SK-N-SH (cell line): ENCODE measurements at regions not wholly inside any gene's neighbourhood (a gene's known extent, or its start where the extent isn't known, plus 50 kb on each side); places are given as distances from the start of the nearest gene placed in this dataset.

Source experiments
- CTCF ChIA-PET: fragments of 300-600, 350-600 bp; formaldehyde crosslinking; extraction: SDS; loops from one replicate; lab custom pipeline; 2021; lab: Yijun Ruan, JAX
- POLR2A ChIA-PET: fragments of 350-600 bp; sonication (Branson Sonifier 250); formaldehyde crosslinking; extraction: SDS; loops from one replicate; lab custom pipeline; 2020; ENCODE audit warnings: antibody characterized with exemption, inconsistent platforms; lab: Yijun Ruan, JAX
- DNase-seq: peaks from one replicate; pipeline ENCODE4 v3.0.0; 2012
- H2AFZ ChIP-seq: fragments of 200-600 bp; sonication (generic); 2 replicates; pipeline ENCODE4 v1.8.1; 2016; ENCODE audit warnings: antibody characterized with exemption, mild to moderate bottlenecking, low read depth
- H3F3A ChIP-seq: fragments of 200-600 bp; sonication (generic); replicated peaks from 2 replicates; pipeline ENCODE3; 2016; ENCODE audit warnings: antibody characterized with exemption, mild to moderate bottlenecking; ENCODE audit not compliant: insufficient read depth
- H3K27ac ChIP-seq, 2 experiments: fragments of 200-500 bp in 1 of 2; fragments of 200-600 bp in 1 of 2; sonication (Bioruptor generic) in 1 of 2; sonication (generic), shearing (Covaris generic) in 1 of 2; 2 replicates each; pipeline versions ENCODE4 v1.5.1 to v1.6.1; 2014 to 2016; ENCODE audit warnings: low read depth in 2 of 2, inconsistent platforms in 1 of 2, low read length in 1 of 2, mild to moderate bottlenecking in 1 of 2, mixed read lengths in 1 of 2
- H3K27me3 ChIP-seq: fragments of 200-600 bp; sonication (generic), shearing (Covaris generic); 2 replicates; pipeline ENCODE4 v1.6.1; 2016; ENCODE audit warnings: mixed run types; ENCODE audit not compliant: insufficient read depth
- H3K36me3 ChIP-seq, 2 experiments: fragments of 200-500 bp in 1 of 2; fragments of 200-600 bp in 1 of 2; sonication (Bioruptor generic) in 1 of 2; sonication (generic) in 1 of 2; replicated peaks in 1 of 2; 2 replicates each; pipeline versions ENCODE3 to v1.5.1; 2014 to 2016; ENCODE audit warnings: low read length in 1 of 2, mild to moderate bottlenecking in 1 of 2; ENCODE audit not compliant: insufficient read depth in 2 of 2, control insufficient read depth in 1 of 2
- H3K4me1 ChIP-seq, 2 experiments: fragments of 200-500 bp in 1 of 2; fragments of 200-600 bp in 1 of 2; sonication (Bioruptor generic) in 1 of 2; sonication (generic), shearing (Covaris generic) in 1 of 2; 2 replicates each; pipeline versions ENCODE4 v1.5.1 to v1.6.1; 2014 to 2016; ENCODE audit warnings: low read depth in 1 of 2, low read length in 1 of 2, mixed run types in 1 of 2; ENCODE audit not compliant: insufficient read depth in 2 of 2, control insufficient read depth in 1 of 2
- H3K4me2 ChIP-seq: fragments of 200-600 bp; sonication (generic), shearing (Covaris generic); 2 replicates; pipeline ENCODE4 v1.6.1; 2017; ENCODE audit warnings: mixed run types
- H3K4me3 ChIP-seq, 2 experiments: fragments of 200-500 bp in 1 of 2; fragments of 200-600 bp in 1 of 2; sonication (Bioruptor generic) in 1 of 2; sonication (generic), shearing (Covaris generic) in 1 of 2; 2 replicates each; pipeline versions ENCODE4 v1.5.1 to v1.8.1; 2014 to 2016; ENCODE audit warnings: low read depth in 2 of 2, inconsistent platforms in 1 of 2, low read length in 1 of 2, mild to moderate bottlenecking in 1 of 2, mixed read lengths in 1 of 2, moderate library complexity in 1 of 2
- H3K79me2 ChIP-seq: fragments of 200-600 bp; sonication (generic); 2 replicates; pipeline ENCODE4 v1.8.1; 2017; ENCODE audit warnings: mild to moderate bottlenecking; ENCODE audit not compliant: insufficient read depth
- H3K9ac ChIP-seq: fragments of 200-600 bp; sonication (generic); 2 replicates; pipeline ENCODE4 v1.6.1; 2017; ENCODE audit warnings: mixed run types
- H3K9me2 ChIP-seq: fragments of 200-600 bp; sonication (generic); 2 replicates; pipeline ENCODE4 v1.6.1; 2017; ENCODE audit warnings: mixed run types
- H3K9me3 ChIP-seq: fragments of 200-600 bp; sonication (generic); 2 replicates; pipeline ENCODE4 v1.6.1; 2017; ENCODE audit warnings: mixed run types, mild to moderate bottlenecking, moderate library complexity
- H4K20me1 ChIP-seq: fragments of 200-600 bp; sonication (generic); 2 replicates; pipeline ENCODE4 v1.6.1; 2017; ENCODE audit warnings: mild to moderate bottlenecking, mixed run types; ENCODE audit not compliant: insufficient read depth
- CHD2 ChIP-seq: fragments of 150-350 bp; IDR thresholded peaks from 2 replicates; pipeline ENCODE4 v1.6.1; 2018; ENCODE audit warnings: low read length; ENCODE audit not compliant: partially characterized antibody
- EZH2phosphoT487 ChIP-seq: fragments of 200-600 bp; sonication (generic); IDR thresholded peaks from 2 replicates; pipeline ENCODE4 v1.6.1; 2017; ENCODE audit warnings: low read depth, mixed run types, mild to moderate bottlenecking, antibody characterized with exemption, moderate library complexity, borderline replicate concordance
- FOXJ3 ChIP-seq: sonication (generic); formaldehyde crosslinking; IDR thresholded peaks from 2 replicates; pipeline ENCODE4 v1.5.1; 2020; ENCODE audit warnings: mild to moderate bottlenecking, missing genetic modification reagents
- JUND ChIP-seq: IDR thresholded peaks from 2 replicates; pipeline ENCODE4 v1.4.0; 2012
- NFIC ChIP-seq: IDR thresholded peaks from 2 replicates; pipeline ENCODE4 v1.4.0; 2012; ENCODE audit warnings: borderline replicate concordance
- NRF1 ChIP-seq: IDR thresholded peaks from 2 replicates; pipeline ENCODE4 v1.6.1; 2012; ENCODE audit warnings: low read depth, mild to moderate bottlenecking, low read length
- RFX5 ChIP-seq: IDR thresholded peaks from 2 replicates; pipeline ENCODE4 v1.6.1; 2012; ENCODE audit warnings: mild to moderate bottlenecking, improper control_type of control experiment, low read length
- RXRA ChIP-seq: IDR thresholded peaks from 2 replicates; pipeline ENCODE4 v1.4.0; 2012; ENCODE audit warnings: low read depth, mild to moderate bottlenecking, borderline replicate concordance
- TAF1 ChIP-seq: IDR thresholded peaks from 2 replicates; pipeline ENCODE4 v1.6.1; 2012; ENCODE audit warnings: low read depth, mild to moderate bottlenecking, low read length, moderate library complexity, borderline replicate concordance
- TCF12 ChIP-seq: IDR thresholded peaks from 2 replicates; pipeline ENCODE4 v1.4.0; 2012
- TEAD4 ChIP-seq: IDR thresholded peaks from 2 replicates; pipeline ENCODE4 v1.4.0; 2012; ENCODE audit warnings: mild to moderate bottlenecking, borderline replicate concordance; ENCODE audit not compliant: insufficient read depth
- YY1 ChIP-seq: IDR thresholded peaks from 2 replicates; pipeline ENCODE4 v1.4.0; 2012; ENCODE audit warnings: low read depth, mild to moderate bottlenecking
- WGBS: methylation state at CpG from one replicate; pipeline ENCODE4 v1.1.6; 2017; ENCODE audit warnings: low lambda C conversion rate; 5-methylcytosine and 5-hydroxymethylcytosine counted together
- TF ChIP-seq, protein P1 (sequence below): fragments of 150-350 bp; IDR thresholded peaks from 2 replicates; pipeline ENCODE4 v1.6.1; 2016; ENCODE audit warnings: mild to moderate bottlenecking, low read depth, low read length
- TF ChIP-seq, protein P2 (sequence below): IDR thresholded peaks from 2 replicates; pipeline ENCODE4 v1.4.0; 2012; ENCODE audit warnings: low read depth, borderline replicate concordance
- TF ChIP-seq, protein P3 (sequence below): IDR thresholded peaks from 2 replicates; pipeline ENCODE4 v1.4.0; 2012; ENCODE audit warnings: low read depth, borderline replicate concordance
- TF ChIP-seq, protein P4 (sequence below): fragments of 150-350 bp; IDR thresholded peaks from 2 replicates; pipeline ENCODE4 v1.6.1; 2017; ENCODE audit warnings: antibody characterized with exemption, low read length, low read depth, borderline replicate concordance
- TF ChIP-seq, protein P5 (sequence below): fragments of 200-600 bp; sonication (generic); IDR thresholded peaks from 2 replicates; pipeline ENCODE4 v1.6.1; 2017; ENCODE audit warnings: antibody characterized with exemption, mild to moderate bottlenecking, moderate library complexity
- TF ChIP-seq, protein P6 (sequence below): IDR thresholded peaks from 2 replicates; pipeline ENCODE4 v1.6.1; 2012; ENCODE audit warnings: mild to moderate bottlenecking, low read depth, low read length, moderate library complexity

DNA sequence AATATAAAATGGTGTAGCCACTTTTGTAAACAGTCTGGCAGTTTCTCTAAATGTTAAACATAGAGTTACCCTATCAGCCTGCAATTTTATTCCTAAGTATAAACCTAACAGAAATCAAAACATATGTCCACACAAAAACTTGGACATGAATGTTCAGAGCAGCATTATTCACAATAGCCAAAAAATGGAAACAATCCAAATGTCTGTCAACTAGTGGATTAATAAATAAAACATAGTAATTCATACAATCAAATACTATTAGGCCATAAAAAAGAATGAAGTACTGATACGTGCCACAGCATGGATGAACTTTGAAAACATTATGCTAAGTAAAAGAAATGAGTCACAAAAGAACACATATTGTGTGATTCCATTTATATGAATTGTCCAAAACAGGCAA lies 196.5 kb downstream of the NUAK1 start:
- Histone ChIP-seq H3K4me1 (no peaks in the 10 kb centered on the region), H3K4me2 (no peak overlapping the region), H2AFZ (no peak overlapping the region), H3K4me3 (no peak overlapping the region), H3K27ac (no peak overlapping the region), H3K27me3 (no peaks in the 10 kb centered on the region), H3K9me3 (no peaks in the 10 kb centered on the region), H3K9me2 (no peaks in the 10 kb centered on the region), H3K79me2 (no peaks in the 10 kb centered on the region), H4K20me1 (no peaks in the 10 kb centered on the region), H3F3A (no peaks in the 10 kb centered on the region), H3K9ac (no peak overlapping the region), H3K36me3 (no peaks in the 10 kb centered on the region)
- TF ChIP-seq, protein P1, sequence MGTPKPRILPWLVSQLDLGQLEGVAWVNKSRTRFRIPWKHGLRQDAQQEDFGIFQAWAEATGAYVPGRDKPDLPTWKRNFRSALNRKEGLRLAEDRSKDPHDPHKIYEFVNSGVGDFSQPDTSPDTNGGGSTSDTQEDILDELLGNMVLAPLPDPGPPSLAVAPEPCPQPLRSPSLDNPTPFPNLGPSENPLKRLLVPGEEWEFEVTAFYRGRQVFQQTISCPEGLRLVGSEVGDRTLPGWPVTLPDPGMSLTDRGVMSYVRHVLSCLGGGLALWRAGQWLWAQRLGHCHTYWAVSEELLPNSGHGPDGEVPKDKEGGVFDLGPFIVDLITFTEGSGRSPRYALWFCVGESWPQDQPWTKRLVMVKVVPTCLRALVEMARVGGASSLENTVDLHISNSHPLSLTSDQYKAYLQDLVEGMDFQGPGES: no peak
- no peak for TF ChIP-seq JUND
- TF ChIP-seq TCF12: no peak
- TF ChIP-seq, protein P2, sequence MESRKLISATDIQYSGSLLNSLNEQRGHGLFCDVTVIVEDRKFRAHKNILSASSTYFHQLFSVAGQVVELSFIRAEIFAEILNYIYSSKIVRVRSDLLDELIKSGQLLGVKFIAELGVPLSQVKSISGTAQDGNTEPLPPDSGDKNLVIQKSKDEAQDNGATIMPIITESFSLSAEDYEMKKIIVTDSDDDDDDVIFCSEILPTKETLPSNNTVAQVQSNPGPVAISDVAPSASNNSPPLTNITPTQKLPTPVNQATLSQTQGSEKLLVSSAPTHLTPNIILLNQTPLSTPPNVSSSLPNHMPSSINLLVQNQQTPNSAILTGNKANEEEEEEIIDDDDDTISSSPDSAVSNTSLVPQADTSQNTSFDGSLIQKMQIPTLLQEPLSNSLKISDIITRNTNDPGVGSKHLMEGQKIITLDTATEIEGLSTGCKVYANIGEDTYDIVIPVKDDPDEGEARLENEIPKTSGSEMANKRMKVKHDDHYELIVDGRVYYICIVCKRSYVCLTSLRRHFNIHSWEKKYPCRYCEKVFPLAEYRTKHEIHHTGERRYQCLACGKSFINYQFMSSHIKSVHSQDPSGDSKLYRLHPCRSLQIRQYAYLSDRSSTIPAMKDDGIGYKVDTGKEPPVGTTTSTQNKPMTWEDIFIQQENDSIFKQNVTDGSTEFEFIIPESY: no peak
- TF ChIP-seq FOXJ3 (CRISPR knock-in tag): no peak
- TF ChIP-seq NRF1: no peak
- TF ChIP-seq EZH2phosphoT487: no peak
- TF ChIP-seq, protein P3, sequence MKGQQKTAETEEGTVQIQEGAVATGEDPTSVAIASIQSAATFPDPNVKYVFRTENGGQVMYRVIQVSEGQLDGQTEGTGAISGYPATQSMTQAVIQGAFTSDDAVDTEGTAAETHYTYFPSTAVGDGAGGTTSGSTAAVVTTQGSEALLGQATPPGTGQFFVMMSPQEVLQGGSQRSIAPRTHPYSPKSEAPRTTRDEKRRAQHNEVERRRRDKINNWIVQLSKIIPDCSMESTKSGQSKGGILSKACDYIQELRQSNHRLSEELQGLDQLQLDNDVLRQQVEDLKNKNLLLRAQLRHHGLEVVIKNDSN: no peak
- TF ChIP-seq NFIC: no peak
- TF ChIP-seq, protein P4, sequence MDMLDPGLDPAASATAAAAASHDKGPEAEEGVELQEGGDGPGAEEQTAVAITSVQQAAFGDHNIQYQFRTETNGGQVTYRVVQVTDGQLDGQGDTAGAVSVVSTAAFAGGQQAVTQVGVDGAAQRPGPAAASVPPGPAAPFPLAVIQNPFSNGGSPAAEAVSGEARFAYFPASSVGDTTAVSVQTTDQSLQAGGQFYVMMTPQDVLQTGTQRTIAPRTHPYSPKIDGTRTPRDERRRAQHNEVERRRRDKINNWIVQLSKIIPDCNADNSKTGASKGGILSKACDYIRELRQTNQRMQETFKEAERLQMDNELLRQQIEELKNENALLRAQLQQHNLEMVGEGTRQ: no peak
- TF ChIP-seq TAF1: no peak
- TF ChIP-seq, protein P5, sequence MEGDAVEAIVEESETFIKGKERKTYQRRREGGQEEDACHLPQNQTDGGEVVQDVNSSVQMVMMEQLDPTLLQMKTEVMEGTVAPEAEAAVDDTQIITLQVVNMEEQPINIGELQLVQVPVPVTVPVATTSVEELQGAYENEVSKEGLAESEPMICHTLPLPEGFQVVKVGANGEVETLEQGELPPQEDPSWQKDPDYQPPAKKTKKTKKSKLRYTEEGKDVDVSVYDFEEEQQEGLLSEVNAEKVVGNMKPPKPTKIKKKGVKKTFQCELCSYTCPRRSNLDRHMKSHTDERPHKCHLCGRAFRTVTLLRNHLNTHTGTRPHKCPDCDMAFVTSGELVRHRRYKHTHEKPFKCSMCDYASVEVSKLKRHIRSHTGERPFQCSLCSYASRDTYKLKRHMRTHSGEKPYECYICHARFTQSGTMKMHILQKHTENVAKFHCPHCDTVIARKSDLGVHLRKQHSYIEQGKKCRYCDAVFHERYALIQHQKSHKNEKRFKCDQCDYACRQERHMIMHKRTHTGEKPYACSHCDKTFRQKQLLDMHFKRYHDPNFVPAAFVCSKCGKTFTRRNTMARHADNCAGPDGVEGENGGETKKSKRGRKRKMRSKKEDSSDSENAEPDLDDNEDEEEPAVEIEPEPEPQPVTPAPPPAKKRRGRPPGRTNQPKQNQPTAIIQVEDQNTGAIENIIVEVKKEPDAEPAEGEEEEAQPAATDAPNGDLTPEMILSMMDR: no peak
- no peak for TF ChIP-seq RFX5
- TF ChIP-seq TEAD4: no peak
- TF ChIP-seq, protein P6, sequence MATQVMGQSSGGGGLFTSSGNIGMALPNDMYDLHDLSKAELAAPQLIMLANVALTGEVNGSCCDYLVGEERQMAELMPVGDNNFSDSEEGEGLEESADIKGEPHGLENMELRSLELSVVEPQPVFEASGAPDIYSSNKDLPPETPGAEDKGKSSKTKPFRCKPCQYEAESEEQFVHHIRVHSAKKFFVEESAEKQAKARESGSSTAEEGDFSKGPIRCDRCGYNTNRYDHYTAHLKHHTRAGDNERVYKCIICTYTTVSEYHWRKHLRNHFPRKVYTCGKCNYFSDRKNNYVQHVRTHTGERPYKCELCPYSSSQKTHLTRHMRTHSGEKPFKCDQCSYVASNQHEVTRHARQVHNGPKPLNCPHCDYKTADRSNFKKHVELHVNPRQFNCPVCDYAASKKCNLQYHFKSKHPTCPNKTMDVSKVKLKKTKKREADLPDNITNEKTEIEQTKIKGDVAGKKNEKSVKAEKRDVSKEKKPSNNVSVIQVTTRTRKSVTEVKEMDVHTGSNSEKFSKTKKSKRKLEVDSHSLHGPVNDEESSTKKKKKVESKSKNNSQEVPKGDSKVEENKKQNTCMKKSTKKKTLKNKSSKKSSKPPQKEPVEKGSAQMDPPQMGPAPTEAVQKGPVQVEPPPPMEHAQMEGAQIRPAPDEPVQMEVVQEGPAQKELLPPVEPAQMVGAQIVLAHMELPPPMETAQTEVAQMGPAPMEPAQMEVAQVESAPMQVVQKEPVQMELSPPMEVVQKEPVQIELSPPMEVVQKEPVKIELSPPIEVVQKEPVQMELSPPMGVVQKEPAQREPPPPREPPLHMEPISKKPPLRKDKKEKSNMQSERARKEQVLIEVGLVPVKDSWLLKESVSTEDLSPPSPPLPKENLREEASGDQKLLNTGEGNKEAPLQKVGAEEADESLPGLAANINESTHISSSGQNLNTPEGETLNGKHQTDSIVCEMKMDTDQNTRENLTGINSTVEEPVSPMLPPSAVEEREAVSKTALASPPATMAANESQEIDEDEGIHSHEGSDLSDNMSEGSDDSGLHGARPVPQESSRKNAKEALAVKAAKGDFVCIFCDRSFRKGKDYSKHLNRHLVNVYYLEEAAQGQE: no peak
- TF ChIP-seq RXRA: no peak
- TF ChIP-seq CHD2: no peak
- no peak for TF ChIP-seq YY1
- no peak for DNase-seq
- 69% methylated on average over 1 of the region's 1 CpG for WGBS
- CTCF ChIA-PET: no interaction called here
- POLR2A ChIA-PET: no interaction called here
